HL-60 (cell line): ENCODE measurements at regions not wholly inside any gene's neighbourhood (a gene's known extent, or its start where the extent isn't known, plus 50 kb on each side); places are given as distances from the start of the nearest gene placed in this dataset.

Experiments used
- GABPA ChIP-seq: IDR thresholded peaks from 2 replicates; pipeline ENCODE4 v1.6.1; 2012; ENCODE audit warnings: low read depth
- POLR2AphosphoS5 ChIP-seq: IDR thresholded peaks from 2 replicates; pipeline ENCODE4 v1.6.1; 2012; ENCODE audit warnings: low read depth
- SPI1 ChIP-seq: IDR thresholded peaks from 2 replicates; pipeline ENCODE4 v1.6.1; 2012; ENCODE audit warnings: low read depth, mild to moderate bottlenecking, borderline replicate concordance
- TF ChIP-seq, protein P1 (sequence below): IDR thresholded peaks from one replicate; pipeline ENCODE4 v1.5.1; 2011; ENCODE audit warnings: low read length, control low read depth, inconsistent platforms; ENCODE audit not compliant: insufficient read depth
- TF ChIP-seq, protein P2 (sequence below): IDR thresholded peaks from 2 replicates; pipeline ENCODE4 v1.6.1; 2012; ENCODE audit warnings: low read depth; ENCODE audit not compliant: insufficient replicate concordance

DNA sequence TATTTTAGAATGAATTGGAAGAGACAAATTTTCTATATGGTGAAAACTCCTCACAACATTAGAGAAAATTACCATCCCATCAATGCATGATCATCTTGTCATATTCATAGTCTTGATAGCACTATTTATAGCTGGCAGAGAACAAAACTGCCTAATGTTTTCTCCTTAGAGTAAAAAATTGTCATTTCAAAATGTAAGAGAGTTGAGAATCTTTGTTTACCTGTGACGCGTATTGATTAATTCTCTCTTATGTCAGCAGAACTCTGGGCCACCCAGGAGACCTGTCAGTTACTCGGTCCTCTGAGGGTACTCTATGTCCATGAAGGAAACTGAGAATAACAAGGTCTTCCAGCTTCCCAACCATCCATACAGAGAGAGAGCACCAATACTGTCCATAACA lies 381.4 kb upstream of the ZP4 start:
- TF ChIP-seq, protein P1, sequence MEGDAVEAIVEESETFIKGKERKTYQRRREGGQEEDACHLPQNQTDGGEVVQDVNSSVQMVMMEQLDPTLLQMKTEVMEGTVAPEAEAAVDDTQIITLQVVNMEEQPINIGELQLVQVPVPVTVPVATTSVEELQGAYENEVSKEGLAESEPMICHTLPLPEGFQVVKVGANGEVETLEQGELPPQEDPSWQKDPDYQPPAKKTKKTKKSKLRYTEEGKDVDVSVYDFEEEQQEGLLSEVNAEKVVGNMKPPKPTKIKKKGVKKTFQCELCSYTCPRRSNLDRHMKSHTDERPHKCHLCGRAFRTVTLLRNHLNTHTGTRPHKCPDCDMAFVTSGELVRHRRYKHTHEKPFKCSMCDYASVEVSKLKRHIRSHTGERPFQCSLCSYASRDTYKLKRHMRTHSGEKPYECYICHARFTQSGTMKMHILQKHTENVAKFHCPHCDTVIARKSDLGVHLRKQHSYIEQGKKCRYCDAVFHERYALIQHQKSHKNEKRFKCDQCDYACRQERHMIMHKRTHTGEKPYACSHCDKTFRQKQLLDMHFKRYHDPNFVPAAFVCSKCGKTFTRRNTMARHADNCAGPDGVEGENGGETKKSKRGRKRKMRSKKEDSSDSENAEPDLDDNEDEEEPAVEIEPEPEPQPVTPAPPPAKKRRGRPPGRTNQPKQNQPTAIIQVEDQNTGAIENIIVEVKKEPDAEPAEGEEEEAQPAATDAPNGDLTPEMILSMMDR: no peak
- TF ChIP-seq, protein P2, sequence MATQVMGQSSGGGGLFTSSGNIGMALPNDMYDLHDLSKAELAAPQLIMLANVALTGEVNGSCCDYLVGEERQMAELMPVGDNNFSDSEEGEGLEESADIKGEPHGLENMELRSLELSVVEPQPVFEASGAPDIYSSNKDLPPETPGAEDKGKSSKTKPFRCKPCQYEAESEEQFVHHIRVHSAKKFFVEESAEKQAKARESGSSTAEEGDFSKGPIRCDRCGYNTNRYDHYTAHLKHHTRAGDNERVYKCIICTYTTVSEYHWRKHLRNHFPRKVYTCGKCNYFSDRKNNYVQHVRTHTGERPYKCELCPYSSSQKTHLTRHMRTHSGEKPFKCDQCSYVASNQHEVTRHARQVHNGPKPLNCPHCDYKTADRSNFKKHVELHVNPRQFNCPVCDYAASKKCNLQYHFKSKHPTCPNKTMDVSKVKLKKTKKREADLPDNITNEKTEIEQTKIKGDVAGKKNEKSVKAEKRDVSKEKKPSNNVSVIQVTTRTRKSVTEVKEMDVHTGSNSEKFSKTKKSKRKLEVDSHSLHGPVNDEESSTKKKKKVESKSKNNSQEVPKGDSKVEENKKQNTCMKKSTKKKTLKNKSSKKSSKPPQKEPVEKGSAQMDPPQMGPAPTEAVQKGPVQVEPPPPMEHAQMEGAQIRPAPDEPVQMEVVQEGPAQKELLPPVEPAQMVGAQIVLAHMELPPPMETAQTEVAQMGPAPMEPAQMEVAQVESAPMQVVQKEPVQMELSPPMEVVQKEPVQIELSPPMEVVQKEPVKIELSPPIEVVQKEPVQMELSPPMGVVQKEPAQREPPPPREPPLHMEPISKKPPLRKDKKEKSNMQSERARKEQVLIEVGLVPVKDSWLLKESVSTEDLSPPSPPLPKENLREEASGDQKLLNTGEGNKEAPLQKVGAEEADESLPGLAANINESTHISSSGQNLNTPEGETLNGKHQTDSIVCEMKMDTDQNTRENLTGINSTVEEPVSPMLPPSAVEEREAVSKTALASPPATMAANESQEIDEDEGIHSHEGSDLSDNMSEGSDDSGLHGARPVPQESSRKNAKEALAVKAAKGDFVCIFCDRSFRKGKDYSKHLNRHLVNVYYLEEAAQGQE: no peak
- no peak for TF ChIP-seq POLR2AphosphoS5
- TF ChIP-seq SPI1: no peak
- TF ChIP-seq GABPA: no peak
